Lung (tissue), 11 donors: ENCODE measurements at regions not wholly inside any gene's neighbourhood (a gene's known extent, or its start where the extent isn't known, plus 50 kb on each side); places are given as distances from the start of the nearest gene placed in this dataset.

Source experiments
- ATAC-seq: fragments of 200-7000 bp; cut with Tn5 transposase; one replicate; pipeline ENCODE4 v1.9.1; 2020; ENCODE audit warnings: moderate number of reproducible peaks; ENCODE audit not compliant: insufficient read depth, low FRiP score
- DNase-seq, 3 donors: peaks; one replicate each; pipeline ENCODE4 v3.0.0-alpha.2; 2013 to 2017
- H3K27ac ChIP-seq, 2 donors: one replicate each; pipeline ENCODE4 v1.5.1; 2013; ENCODE audit warnings: mild to moderate bottlenecking in 2 of 2, moderate library complexity in 2 of 2, control low read depth in 1 of 2, inconsistent platforms in 1 of 2, low read depth in 1 of 2, low read length in 1 of 2
- H3K27me3 ChIP-seq, 3 donors: one replicate each; pipeline ENCODE4 v1.5.1; 2013; ENCODE audit warnings: low read length in 2 of 3; ENCODE audit not compliant: control insufficient read depth in 3 of 3, insufficient read depth in 3 of 3
- H3K36me3 ChIP-seq, 4 donors: one replicate each; pipeline ENCODE4 v1.5.1; 2013; ENCODE audit warnings: low read length in 4 of 4, mild to moderate bottlenecking in 1 of 4, moderate library complexity in 1 of 4; ENCODE audit not compliant: control insufficient read depth in 4 of 4, insufficient read depth in 4 of 4
- H3K4me1 ChIP-seq, 5 donors: one replicate each; pipeline ENCODE4 v1.5.1; 2013; ENCODE audit warnings: low read length in 5 of 5, mild to moderate bottlenecking in 2 of 5, moderate library complexity in 1 of 5; ENCODE audit not compliant: control insufficient read depth in 5 of 5, insufficient read depth in 5 of 5
- H3K4me3 ChIP-seq: one replicate; pipeline ENCODE4 v1.5.1; 2013; ENCODE audit warnings: mild to moderate bottlenecking, control low read depth, moderate library complexity
- H3K9ac ChIP-seq, 2 donors: one replicate each; pipeline ENCODE4 v1.5.1; 2013; ENCODE audit warnings: low read length in 2 of 2, control low read depth in 1 of 2; ENCODE audit not compliant: insufficient read depth in 1 of 2
- H3K9me3 ChIP-seq, 4 donors: one replicate each; pipeline ENCODE4 v1.5.1; 2013; ENCODE audit warnings: low read length in 3 of 4, mild to moderate bottlenecking in 1 of 4, moderate library complexity in 1 of 4; ENCODE audit not compliant: control insufficient read depth in 4 of 4, insufficient read depth in 3 of 4
- CTCF ChIP-seq: IDR thresholded peaks from 2 replicates; pipeline ENCODE4 v1.5.1; 2012; ENCODE audit warnings: mild to moderate bottlenecking; ENCODE audit errors: control extremely low read depth, extremely low read depth
- WGBS, 2 donors: extraction: QIAGEN DNeasy Blood & Tissue Kit; methylation state at CpG; one replicate each; pipeline ENCODE4 v1.1.7; 2013; 5-methylcytosine and 5-hydroxymethylcytosine counted together
- donor health status: control.
- donor health status: control.
- donor health status: Bipolar disorder and iron deficiency.
- donor health status: healthy.
- donor health status: DM: yes; HTN: yes; CAD: no.

- Histone ChIP-seq H3K9me3 (peaks cover 0 to 2% (median 0%) of the 10 kb centered on the region in 4 donors), H3K9ac (no peak overlapping the region), H3K27ac (no peak overlapping the region), H3K36me3 (no peaks in the 10 kb centered on the region), H3K27me3 (peaks cover 0 to 3% (median 0%) of the 10 kb centered on the region in 3 donors), H3K4me1 (no peaks in the 10 kb centered on the region), H3K4me3 (no peak overlapping the region)
- TF ChIP-seq CTCF: no peak
- ATAC-seq (no peak), DNase-seq (no peak)
- 95% methylated on average over 7 of the region's 7 CpGs for WGBS, 2 donors
Observed at GRCh38 chr13:110773480-110773879, 60.0 kb downstream of the ING1 start.

DNA sequence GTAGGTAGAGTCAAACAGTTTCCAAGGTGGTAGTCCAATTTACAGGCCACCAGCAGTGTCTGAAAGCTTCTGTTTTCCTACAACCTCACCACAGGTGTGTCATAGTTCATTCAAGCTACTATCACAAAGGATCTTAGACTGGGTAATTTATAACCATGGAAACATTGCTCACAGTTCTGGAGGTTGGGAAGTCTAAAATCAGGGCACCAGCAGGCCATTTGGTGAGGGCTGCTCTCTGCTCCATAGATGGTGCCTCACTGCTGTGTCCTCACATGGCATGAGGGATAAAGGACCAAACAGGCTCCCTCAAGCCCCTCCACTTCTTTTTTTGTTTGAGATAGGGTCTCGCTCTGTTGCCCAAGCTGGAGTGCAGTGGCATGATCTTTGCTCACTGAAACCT, 60.6 kb downstream of the ING1 start:
- ATAC-seq (no peak), DNase-seq (no peak)
- no peak overlapping the region for H3K27ac ChIP-seq
- no peak overlapping the region for H3K4me3 ChIP-seq
- WGBS, 2 donors: 98 to 100% methylated on average over 1 of the region's 1 CpG
- peaks cover 0 to 3% (median 0%) of the 10 kb centered on the region in 3 donors for H3K27me3 ChIP-seq
- H3K9me3 ChIP-seq: peaks cover 0 to 2% (median 0%) of the 10 kb centered on the region in 4 donors
- no peaks in the 10 kb centered on the region for H3K36me3 ChIP-seq
- H3K9ac ChIP-seq: no peak overlapping the region
- TF ChIP-seq CTCF: no peak
- H3K4me1 ChIP-seq: no peaks in the 10 kb centered on the region

GRCh38 chr13:110774490-110774889, 61.0 kb downstream of the ING1 start:
- Histone ChIP-seq H3K4me1 (no peaks in the 10 kb centered on the region), H3K27ac (no peak overlapping the region), H3K9me3 (peaks cover 0 to 2% (median 0%) of the 10 kb centered on the region in 4 donors), H3K4me3 (no peak overlapping the region), H3K9ac (no peak overlapping the region), H3K36me3 (no peaks in the 10 kb centered on the region), H3K27me3 (peaks cover 0 to 3% (median 0%) of the 10 kb centered on the region in 3 donors)
- no peak for TF ChIP-seq CTCF
- no peak for ATAC-seq
- DNase-seq: no peak
- WGBS, 2 donors: 95 to 98% methylated on average over 6 of the region's 6 CpGs

GRCh38 chr13:110775576-110775975, 62.1 kb downstream of the ING1 start:
- DNase-seq (no peak), ATAC-seq (no peak)
- H3K9me3 ChIP-seq: peaks cover 0 to 2% (median 0%) of the 10 kb centered on the region in 4 donors
- TF ChIP-seq CTCF: no peak
- H3K4me1 ChIP-seq: no peaks in the 10 kb centered on the region
- 68 to 74% methylated on average over 5 of the region's 5 CpGs for WGBS, 2 donors
- no peak overlapping the region for H3K9ac ChIP-seq
- no peaks in the 10 kb centered on the region for H3K36me3 ChIP-seq
- no peak overlapping the region for H3K4me3 ChIP-seq
- H3K27ac ChIP-seq: no peak overlapping the region
- H3K27me3 ChIP-seq: peaks cover 0 to 3% (median 0%) of the 10 kb centered on the region in 3 donors
